ENCODE measurements at regions not wholly inside any gene's neighbourhood (a gene's known extent, or its start where the extent isn't known, plus 50 kb on each side); places are given as distances from the start of the nearest gene placed in this dataset.
A peak's percentile ranks its signal among the peaks of the same experiment; 100 is the strongest.

- DNase-seq (ENCODE audit: low read depth in 4 of 4, low spot score in 3 of 4), result no peak
These were observed 410.9 kb upstream of the PROK2 start for GRCh38 chr3:72195895-72196294.

- DNase-seq (ENCODE audit: low read depth in 4 of 4, low spot score in 3 of 4), result no peak
These were observed 409.5 kb upstream of the PROK2 start for GRCh38 chr3:72194458-72194857.

- DNase-seq (ENCODE audit: low read depth in 4 of 4, low spot score in 3 of 4), result no peak
These were observed 409.0 kb upstream of the PROK2 start for GRCh38 chr3:72193771-72194430.

GRCh38 chr3:72192572-72192971, 407.6 kb upstream of the PROK2 start:
- DNase-seq (ENCODE audit: low read depth in 4 of 4, low spot score in 3 of 4), result no peak

GRCh38 chr3:72191209-72191960, 406.4 kb upstream of the PROK2 start:
- DNase-seq (ENCODE audit: low read depth in 4 of 4, low spot score in 3 of 4), result no peak

- DNase-seq (ENCODE audit: low read depth in 4 of 4, low spot score in 3 of 4), result no peak
These were observed 405.1 kb upstream of the PROK2 start for GRCh38 chr3:72190050-72190449.

- no peak for DNase-seq (ENCODE audit: low read depth in 4 of 4, low spot score in 3 of 4)
These were observed 404.4 kb upstream of the PROK2 start for GRCh38 chr3:72189339-72189738.

- DNase-seq (ENCODE audit: low read depth in 4 of 4, low spot score in 3 of 4), result no peak
These were observed 403.6 kb upstream of the PROK2 start for GRCh38 chr3:72188536-72188935.

GRCh38 chr3:72187131-72187530, 402.2 kb upstream of the PROK2 start:
- DNase-seq (ENCODE audit: low read depth in 4 of 4, low spot score in 3 of 4), result no peak

GRCh38 chr3:72186400-72186855, 401.5 kb upstream of the PROK2 start:
- no peak for DNase-seq (ENCODE audit: low read depth in 4 of 4, low spot score in 3 of 4)

GRCh38 chr3:72185549-72186399, 400.8 kb upstream of the PROK2 start:
- DNase-seq (ENCODE audit: low read depth in 4 of 4, low spot score in 3 of 4), result no peak

GRCh38 chr3:72183489-72183888, 398.5 kb upstream of the PROK2 start:
- DNase-seq (ENCODE audit: low read depth in 4 of 4, low spot score in 3 of 4), result no peak

GRCh38 chr3:72182206-72182605, 397.3 kb upstream of the PROK2 start:
- no peak for DNase-seq (ENCODE audit: low read depth in 4 of 4, low spot score in 3 of 4)

- no peak for DNase-seq (ENCODE audit: low read depth in 4 of 4, low spot score in 3 of 4)
These were observed 396.3 kb upstream of the PROK2 start for GRCh38 chr3:72181251-72181650.

GRCh38 chr3:72180405-72180804, 395.5 kb upstream of the PROK2 start:
- DNase-seq (ENCODE audit: low read depth in 4 of 4, low spot score in 3 of 4), result no peak

GRCh38 chr3:72179107-72179464, 394.1 kb upstream of the PROK2 start:
- no peak for DNase-seq (ENCODE audit: low read depth in 4 of 4, low spot score in 3 of 4)

GRCh38 chr3:72178463-72179106, 393.6 kb upstream of the PROK2 start:
- DNase-seq (ENCODE audit: low read depth in 4 of 4, low spot score in 3 of 4), result no peak

GRCh38 chr3:72177075-72178050, 392.4 kb upstream of the PROK2 start:
- peak in 2 of 4 donors; percentile 44 for DNase-seq (ENCODE audit: low read depth in 4 of 4, low spot score in 3 of 4)

GRCh38 chr3:72176537-72177041, 391.6 kb upstream of the PROK2 start:
- DNase-seq (ENCODE audit: low read depth in 4 of 4, low spot score in 3 of 4), result no peak

Data from left renal pelvis (tissue), 4 donors.